Stomach (tissue), 8 donors: ENCODE measurements at regions not wholly inside any gene's neighbourhood (a gene's known extent, or its start where the extent isn't known, plus 50 kb on each side); places are given as distances from the start of the nearest gene placed in this dataset.

Experiments
- DNase-seq, 2 donors: peaks; one replicate each; pipeline versions ENCODE4 v3.0.0 to v3.0.0-alpha.2; 2013 to 2019
- H3K27ac ChIP-seq, 5 donors: fragments of 200-600 bp in 4 of 5; sonication (generic) in 4 of 5; one replicate each; pipeline ENCODE4 v1.5.1; 2013 to 2019; ENCODE audit warnings: mild to moderate bottlenecking in 1 of 5, moderate library complexity in 1 of 5
- H3K27me3 ChIP-seq, 3 donors: fragments of 200-600 bp; sonication (generic); one replicate each; pipeline ENCODE4 v1.5.1; 2017 to 2019; ENCODE audit warnings: mixed run types in 1 of 3
- H3K36me3 ChIP-seq, 4 donors: fragments of 200-600 bp; sonication (generic); 1 replicate in 3 of 4; 2 replicates in 1 of 4; pipeline ENCODE4 v1.5.1; 2016 to 2019
- H3K4me1 ChIP-seq, 4 donors: fragments of 200-600 bp; sonication (generic); one replicate each; pipeline ENCODE4 v1.5.1; 2016 to 2019
- H3K4me3 ChIP-seq, 4 donors: fragments of 200-600 bp; sonication (generic) in 3 of 4; one replicate each; pipeline ENCODE4 v1.5.1; 2016 to 2019; ENCODE audit warnings: mild to moderate bottlenecking in 1 of 4
- H3K9me3 ChIP-seq, 4 donors: fragments of 200-600 bp; sonication (generic); one replicate each; pipeline ENCODE4 v1.5.1; 2016 to 2019
- CTCF ChIP-seq, 7 experiments: fragments of 450-650 bp in 4 of 7; fragments of 200-600 bp in 3 of 7; sonication (generic) in 3 of 7; IDR thresholded peaks; one replicate each; pipeline ENCODE4 v1.5.1; 2016 to 2019; ENCODE audit warnings: antibody characterized with exemption in 7 of 7, control low read depth in 2 of 7, mild to moderate bottlenecking in 1 of 7
- EP300 ChIP-seq: sonication (generic); formaldehyde crosslinking; IDR thresholded peaks from one replicate; pipeline ENCODE4 v1.6.1; 2017; ENCODE audit warnings: antibody characterized with exemption
- POLR2A ChIP-seq, 4 donors: fragments of 450-650 bp; IDR thresholded peaks; one replicate each; pipeline ENCODE4 v1.6.1; 2016; ENCODE audit warnings: antibody characterized with exemption in 4 of 4, control low read depth in 2 of 4, mild to moderate bottlenecking in 1 of 4, moderate library complexity in 1 of 4
- POLR2AphosphoS5 ChIP-seq, 3 donors: sonication (generic); formaldehyde crosslinking; IDR thresholded peaks; one replicate each; pipeline ENCODE4 v1.6.1; 2016; ENCODE audit warnings: antibody characterized with exemption in 3 of 3
- WGBS, 5 donors: extraction: QIAGEN DNeasy Blood & Tissue Kit in 3 of 5; methylation state at CpG; one replicate each; pipeline versions ENCODE4 v1.1.5 to v1.1.7; 2013 to 2018; 5-methylcytosine and 5-hydroxymethylcytosine counted together
- intact Hi-C: fragments of 100-400 bp; cut with DNase I; formaldehyde crosslinking; loops from one replicate; pipeline ENCODE4 v1.15.1; 2023; ENCODE audit warnings: low total_unique reads
- donor health status: healthy with polysubstance abuse.
- donor health status: Bipolar disorder and iron deficiency.
- donor health status: healthy.

- no peaks in the 10 kb centered on the region for H3K4me1 ChIP-seq
- no peak for DNase-seq
- peaks cover 6 to 18% (median 15%) of the 10 kb centered on the region in 4 donors for H3K9me3 ChIP-seq
- H3K27ac ChIP-seq = no peak overlapping the region
- H3K36me3 ChIP-seq = no peaks in the 10 kb centered on the region
- H3K4me3 ChIP-seq = no peak overlapping the region
- no peaks in the 10 kb centered on the region for H3K27me3 ChIP-seq
- WGBS, 5 donors = 48 to 76% (median 63%) methylated on average over 1 of the region's 1 CpG
- intact Hi-C loops = no loop called here
- no peak for TF ChIP-seq POLR2AphosphoS5 (IDR thresholded peaks at IDR 0.05)
- TF ChIP-seq EP300 = no peak
- TF ChIP-seq CTCF (IDR thresholded peaks at IDR 0.05) = no peak
- TF ChIP-seq POLR2A (IDR thresholded peaks at IDR 0.05) = no peak
These were observed 561.5 kb downstream of the DNAJB9 start for GRCh38 chr7:109131141-109131540.

GRCh38 chr7:109136893-109137292, 567.2 kb downstream of the DNAJB9 start:
- TF ChIP-seq POLR2AphosphoS5 (IDR thresholded peaks at IDR 0.05) (no peak), POLR2A (IDR thresholded peaks at IDR 0.05) (no peak), CTCF (IDR thresholded peaks at IDR 0.05) (no peak)
- intact Hi-C loops = no loop called here
- 82 to 93% (median 90%) methylated on average over 3 of the region's 3 CpGs for WGBS, 5 donors

GRCh38 chr7:109154748-109155147, 585.1 kb downstream of the DNAJB9 start:
- no peaks in the 10 kb centered on the region for H3K36me3 ChIP-seq
- H3K4me1 ChIP-seq = no peaks in the 10 kb centered on the region
- intact Hi-C loops = no loop called here
- no peaks in the 10 kb centered on the region for H3K9me3 ChIP-seq
- WGBS, 5 donors = 12 to 35% (median 15%) methylated on average over 2 of the region's 2 CpGs
- DNase-seq = no peak
- H3K4me3 ChIP-seq = no peak overlapping the region
- H3K27ac ChIP-seq = no peak overlapping the region
- TF ChIP-seq CTCF (IDR thresholded peaks at IDR 0.05) (no peak), POLR2A (IDR thresholded peaks at IDR 0.05) (no peak), EP300 (no peak), POLR2AphosphoS5 (IDR thresholded peaks at IDR 0.05) (no peak)
- no peaks in the 10 kb centered on the region for H3K27me3 ChIP-seq

More at GRCh38 chr7:109136893-109137292, 567.2 kb downstream of the DNAJB9 start:
- Histone ChIP-seq H3K4me3 (no peak overlapping the region), H3K27me3 (no peaks in the 10 kb centered on the region), H3K27ac (no peak overlapping the region), H3K36me3 (no peaks in the 10 kb centered on the region), H3K9me3 (peaks cover 6 to 18% (median 17%) of the 10 kb centered on the region in 4 donors), H3K4me1 (no peaks in the 10 kb centered on the region)
- DNase-seq = no peak

GRCh38 chr7:109158246-109158645, 588.6 kb downstream of the DNAJB9 start:
- TF ChIP-seq CTCF (IDR thresholded peaks at IDR 0.05) (no peak), EP300 (no peak), POLR2A (IDR thresholded peaks at IDR 0.05) (no peak), POLR2AphosphoS5 (IDR thresholded peaks at IDR 0.05) (no peak)
- Histone ChIP-seq H3K27ac (no peak overlapping the region), H3K4me3 (no peak overlapping the region), H3K36me3 (no peaks in the 10 kb centered on the region), H3K9me3 (no peaks in the 10 kb centered on the region), H3K4me1 (no peaks in the 10 kb centered on the region), H3K27me3 (no peaks in the 10 kb centered on the region)
- DNase-seq = peak in 1 of 2 donors; percentile 30
- WGBS, 5 donors = 54 to 86% (median 74%) methylated on average over 3 of the region's 3 CpGs
- intact Hi-C loops = no loop called here
